Mesendoderm (in vitro differentiated cells): ENCODE measurements at regions not wholly inside any gene's neighbourhood (a gene's known extent, or its start where the extent isn't known, plus 50 kb on each side); places are given as distances from the start of the nearest gene placed in this dataset.
"Not testable (repeated sequence)": the region's sequence is repeated elsewhere in the genome, so short reads cannot be mapped to it uniquely, and the experiment has no call there.

Experiments
- DNase-seq: peaks from one replicate; pipeline ENCODE4 v3.0.0; 2013
- H2AK5ac ChIP-seq: 2 replicates; pipeline ENCODE4 v1.6.1; 2013; ENCODE audit warnings: low read length, inconsistent platforms
- H2BK120ac ChIP-seq: 2 replicates; pipeline ENCODE4 v1.6.1; 2013; ENCODE audit warnings: low read depth, mild to moderate bottlenecking, low read length, moderate library complexity, mixed read lengths
- H2BK15ac ChIP-seq: replicated peaks from 2 replicates; pipeline ENCODE4 v1.6.1; 2013; ENCODE audit warnings: low read depth, mild to moderate bottlenecking, moderate library complexity
- H2BK5ac ChIP-seq: 2 replicates; pipeline ENCODE4 v1.6.1; 2013; ENCODE audit warnings: low read length, inconsistent platforms
- H3K18ac ChIP-seq: 2 replicates; pipeline ENCODE4 v1.6.1; 2013; ENCODE audit warnings: mild to moderate bottlenecking, low read length, mixed read lengths
- H3K23ac ChIP-seq: one replicate; pipeline ENCODE4 v1.6.1; 2013; ENCODE audit warnings: low read length
- H3K27ac ChIP-seq: 2 replicates; pipeline ENCODE4 v1.5.1; 2013; ENCODE audit warnings: low read depth, mild to moderate bottlenecking, inconsistent platforms, low read length, moderate library complexity
- H3K27me3 ChIP-seq: 2 replicates; pipeline ENCODE4 v1.6.1; 2013; ENCODE audit warnings: low read length, control low read depth, mild to moderate bottlenecking, inconsistent platforms; ENCODE audit not compliant: insufficient read depth, poor library complexity
- H3K36me3 ChIP-seq: 2 replicates; pipeline ENCODE4 v1.6.1; 2013; ENCODE audit warnings: low read length, inconsistent platforms; ENCODE audit not compliant: control insufficient read depth, insufficient read depth
- H3K4ac ChIP-seq: one replicate; pipeline ENCODE4 v1.6.1; 2013; ENCODE audit warnings: low read depth, mild to moderate bottlenecking, low read length, moderate library complexity
- H3K4me1 ChIP-seq: 2 replicates; pipeline ENCODE4 v1.6.1; 2013; ENCODE audit warnings: low read depth, low read length, inconsistent platforms; ENCODE audit not compliant: control insufficient read depth
- H3K4me2 ChIP-seq: 2 replicates; pipeline ENCODE4 v1.6.1; 2013; ENCODE audit warnings: low read length
- H3K4me3 ChIP-seq: 2 replicates; pipeline ENCODE4 v1.5.1; 2013; ENCODE audit warnings: mild to moderate bottlenecking, low read length
- H3K56ac ChIP-seq: one replicate; pipeline ENCODE4 v1.6.1; 2013; ENCODE audit warnings: low read length
- H3K79me1 ChIP-seq: 2 replicates; pipeline ENCODE4 v1.6.1; 2013; ENCODE audit warnings: low read length, inconsistent platforms
- H3K79me2 ChIP-seq: 2 replicates; pipeline ENCODE4 v1.6.1; 2013; ENCODE audit warnings: mild to moderate bottlenecking, low read length; ENCODE audit not compliant: control insufficient read depth, insufficient read depth
- H3K9ac ChIP-seq: 2 replicates; pipeline ENCODE4 v1.6.1; 2013; ENCODE audit warnings: low read length, inconsistent platforms
- H4K5ac ChIP-seq: one replicate; pipeline ENCODE4 v1.6.1; 2013; ENCODE audit warnings: low read length
- H4K8ac ChIP-seq: one replicate; pipeline ENCODE4 v1.6.1; 2013; ENCODE audit warnings: low read depth, mild to moderate bottlenecking, control low read depth, low read length, moderate library complexity
- WGBS: extraction: QIAGEN DNeasy Blood & Tissue Kit; methylation state at CpG from one replicate; pipeline ENCODE4 v1.1.7; 2013; ENCODE audit warnings: low lambda C conversion rate, missing lambda C conversion rate; ENCODE audit not compliant: insufficient coverage; ENCODE audit errors: extremely low coverage; 5-methylcytosine and 5-hydroxymethylcytosine counted together

GRCh38 chr12:114834621-114835020, 150.6 kb upstream of the TBX3 start:
- Histone ChIP-seq H4K8ac (no peak overlapping the region), H3K4me1 (no peaks in the 10 kb centered on the region), H3K27me3 (no peaks in the 10 kb centered on the region), H2BK5ac (no peak overlapping the region), H3K18ac (peak overlapping the region; percentile 52), H3K36me3 (no peaks in the 10 kb centered on the region), H3K23ac (no peak overlapping the region), H3K4me3 (no peak overlapping the region), H3K79me2 (no peaks in the 10 kb centered on the region), H2BK120ac (no peak overlapping the region), H3K9ac (no peak overlapping the region), H2BK15ac (no peak overlapping the region), H3K56ac (no peak overlapping the region), H4K5ac (no peak overlapping the region), H2AK5ac (no peak overlapping the region), H3K27ac (peak overlapping the region; percentile 32), H3K4me2 (no peak overlapping the region), H3K4ac (peak overlapping the region; percentile 81), H3K79me1 (no peaks in the 10 kb centered on the region)
- DNase-seq: peak; percentile 94
- WGBS: no CpG with 5 or more reads among the region's 3 CpGs

GRCh38 chr12:114829833-114830232, 145.9 kb upstream of the TBX3 start:
- no peak overlapping the region for H3K56ac ChIP-seq
- no peak overlapping the region for H3K9ac ChIP-seq
- no peak for DNase-seq
- H2AK5ac ChIP-seq: no peak overlapping the region
- H4K5ac ChIP-seq: no peak overlapping the region
- no peak overlapping the region for H3K4ac ChIP-seq
- H3K4me1 ChIP-seq: no peaks in the 10 kb centered on the region
- H3K27ac ChIP-seq: no peak overlapping the region
- no peak overlapping the region for H3K23ac ChIP-seq
- H3K27me3 ChIP-seq: no peaks in the 10 kb centered on the region
- H4K8ac ChIP-seq: no peak overlapping the region
- H3K36me3 ChIP-seq: no peaks in the 10 kb centered on the region
- H2BK120ac ChIP-seq: no peak overlapping the region
- no peak overlapping the region for H3K18ac ChIP-seq
- no peak overlapping the region for H2BK5ac ChIP-seq
- H3K79me1 ChIP-seq: no peaks in the 10 kb centered on the region
- no peak overlapping the region for H3K4me2 ChIP-seq
- no peak overlapping the region for H3K4me3 ChIP-seq
- no peaks in the 10 kb centered on the region for H3K79me2 ChIP-seq
- no CpG with 5 or more reads among the region's 4 CpGs for WGBS
- H2BK15ac ChIP-seq: no peak overlapping the region

GRCh38 chr12:114829244-114829643, 145.3 kb upstream of the TBX3 start:
- H3K27ac ChIP-seq, H3K23ac ChIP-seq, H4K8ac ChIP-seq, H3K9ac ChIP-seq, H3K36me3 ChIP-seq, H3K27me3 ChIP-seq, H3K4me3 ChIP-seq, H3K18ac ChIP-seq, H4K5ac ChIP-seq, H2AK5ac ChIP-seq, H2BK5ac ChIP-seq, H3K79me2 ChIP-seq, H2BK15ac ChIP-seq, DNase-seq, H3K4me1 ChIP-seq, H3K4ac ChIP-seq, H2BK120ac ChIP-seq, H3K79me1 ChIP-seq, H3K56ac ChIP-seq, H3K4me2 ChIP-seq: not testable (repeated sequence)

GRCh38 chr12:114827461-114827860, 143.5 kb upstream of the TBX3 start:
- H3K4me3 ChIP-seq: no peak overlapping the region
- H3K4me2 ChIP-seq: no peak overlapping the region
- H3K36me3 ChIP-seq: no peaks in the 10 kb centered on the region
- no peak overlapping the region for H3K27ac ChIP-seq
- no peak overlapping the region for H3K23ac ChIP-seq
- no peaks in the 10 kb centered on the region for H3K79me1 ChIP-seq
- no peaks in the 10 kb centered on the region for H3K79me2 ChIP-seq
- no peak overlapping the region for H3K56ac ChIP-seq
- H3K4me1 ChIP-seq: no peaks in the 10 kb centered on the region
- no peak for DNase-seq
- H3K18ac ChIP-seq: no peak overlapping the region
- no peak overlapping the region for H4K5ac ChIP-seq
- H2BK5ac ChIP-seq: no peak overlapping the region
- H2BK120ac ChIP-seq: no peak overlapping the region
- no peak overlapping the region for H4K8ac ChIP-seq
- no CpG with 5 or more reads among the region's 7 CpGs for WGBS
- no peak overlapping the region for H3K4ac ChIP-seq
- no peak overlapping the region for H2BK15ac ChIP-seq
- H3K9ac ChIP-seq: no peak overlapping the region
- no peak overlapping the region for H2AK5ac ChIP-seq
- no peaks in the 10 kb centered on the region for H3K27me3 ChIP-seq

- H3K56ac ChIP-seq: no peak overlapping the region
- no peak overlapping the region for H3K4ac ChIP-seq
- no peak overlapping the region for H3K18ac ChIP-seq
- H3K36me3 ChIP-seq: no peaks in the 10 kb centered on the region
- H2BK120ac ChIP-seq: no peak overlapping the region
- H3K23ac ChIP-seq: no peak overlapping the region
- H3K4me1 ChIP-seq: no peaks in the 10 kb centered on the region
- no peak overlapping the region for H3K27ac ChIP-seq
- no peak overlapping the region for H4K5ac ChIP-seq
- H3K4me2 ChIP-seq: no peak overlapping the region
- no peak overlapping the region for H2BK15ac ChIP-seq
- H2AK5ac ChIP-seq: no peak overlapping the region
- no peak overlapping the region for H2BK5ac ChIP-seq
- H3K27me3 ChIP-seq: no peaks in the 10 kb centered on the region
- H3K79me1 ChIP-seq: no peaks in the 10 kb centered on the region
- H4K8ac ChIP-seq: no peak overlapping the region
- H3K79me2 ChIP-seq: no peaks in the 10 kb centered on the region
- no peak overlapping the region for H3K9ac ChIP-seq
- no peak overlapping the region for H3K4me3 ChIP-seq
- DNase-seq: no peak
- WGBS: no CpG with 5 or more reads among the region's 5 CpGs
Observed at GRCh38 chr12:114826244-114826643, 142.3 kb upstream of the TBX3 start.

- no peak for DNase-seq
- Histone ChIP-seq H3K4me3 (no peak overlapping the region), H3K23ac (no peak overlapping the region), H3K79me2 (no peaks in the 10 kb centered on the region), H3K4ac (no peak overlapping the region), H2BK120ac (no peak overlapping the region), H4K8ac (no peak overlapping the region), H4K5ac (no peak overlapping the region), H3K27me3 (no peaks in the 10 kb centered on the region), H3K18ac (no peak overlapping the region), H3K9ac (no peak overlapping the region), H3K4me2 (no peak overlapping the region), H3K27ac (no peak overlapping the region), H3K56ac (no peak overlapping the region), H3K79me1 (no peaks in the 10 kb centered on the region), H3K36me3 (no peaks in the 10 kb centered on the region), H2AK5ac (no peak overlapping the region), H3K4me1 (no peaks in the 10 kb centered on the region), H2BK15ac (no peak overlapping the region), H2BK5ac (no peak overlapping the region)
- no CpG with 5 or more reads among the region's 8 CpGs for WGBS
Observed at GRCh38 chr12:114823724-114824123, 139.7 kb upstream of the TBX3 start.
